NK-92 (cell line): ENCODE measurements at regions not wholly inside any gene's neighbourhood (a gene's known extent, or its start where the extent isn't known, plus 50 kb on each side); places are given as distances from the start of the nearest gene placed in this dataset.

ENCODE experiments used
- DNase-seq: peaks from one replicate; lab custom pipeline; 2025; ENCODE audit not compliant: unreplicated experiment; lab: John Stamatoyannopoulos, UW

GRCh38 chr4:123308667-123309066 lies 87.9 kb upstream of the SPRY1 start:
- no peak for DNase-seq

- DNase-seq, result no peak
Observed at GRCh38 chr4:123312116-123312515, 84.5 kb upstream of the SPRY1 start.

- no peak for DNase-seq
Observed at GRCh38 chr4:123312951-123313592, 83.5 kb upstream of the SPRY1 start.

- DNase-seq, result no peak
Observed at GRCh38 chr4:123315617-123316016, 81.0 kb upstream of the SPRY1 start.

GRCh38 chr4:123317211-123317610 lies 79.4 kb upstream of the SPRY1 start:
- no peak for DNase-seq

GRCh38 chr4:123319639-123320038 lies 77.0 kb upstream of the SPRY1 start:
- DNase-seq, result no peak

GRCh38 chr4:123323998-123324397 lies 72.6 kb upstream of the SPRY1 start:
- DNase-seq, result no peak

GRCh38 chr4:123325241-123325681 lies 71.3 kb upstream of the SPRY1 start:
- no peak for DNase-seq

GRCh38 chr4:123327346-123327745 lies 69.2 kb upstream of the SPRY1 start:
- no peak for DNase-seq

- DNase-seq, result no peak
Observed at GRCh38 chr4:123327846-123328429, 68.7 kb upstream of the SPRY1 start.

GRCh38 chr4:123338715-123339114 lies 57.9 kb upstream of the SPRY1 start:
- no peak for DNase-seq

GRCh38 chr4:123339507-123340380 lies 56.9 kb upstream of the SPRY1 start:
- DNase-seq, result no peak

GRCh38 chr4:123340381-123340701 lies 56.3 kb upstream of the SPRY1 start:
- DNase-seq, result no peak

- DNase-seq, result no peak
Observed at GRCh38 chr4:123342498-123342897, 54.1 kb upstream of the SPRY1 start.

- DNase-seq, result no peak
Observed at GRCh38 chr4:123343400-123344041, 53.1 kb upstream of the SPRY1 start.

GRCh38 chr4:123345137-123345934 lies 51.3 kb upstream of the SPRY1 start:
- DNase-seq, result no peak

GRCh38 chr4:123345935-123346300 lies 50.7 kb upstream of the SPRY1 start:
- DNase-seq, result no peak

- no peak for DNase-seq
Observed at GRCh38 chr4:123346330-123346940, 50.2 kb upstream of the SPRY1 start.
